GM12891 (cell line): ENCODE measurements at regions not wholly inside any gene's neighbourhood (a gene's known extent, or its start where the extent isn't known, plus 50 kb on each side); places are given as distances from the start of the nearest gene placed in this dataset.

Source experiments
- POLR2A ChIP-seq: IDR thresholded peaks from 2 replicates; pipeline ENCODE4 v1.6.1; 2011; ENCODE audit warnings: low read depth, low read length, control low read depth
- POLR2AphosphoS5 ChIP-seq: IDR thresholded peaks from 2 replicates; pipeline ENCODE4 v1.6.1; 2011; ENCODE audit warnings: low read depth, low read length, control low read depth
- TAF1 ChIP-seq: IDR thresholded peaks from 2 replicates; pipeline ENCODE4 v1.6.1; 2011; ENCODE audit warnings: low read depth, low read length, control low read depth

GRCh38 chr2:106280722-106281446 is 86.8 kb upstream of the UXS1 start:
- TF ChIP-seq POLR2AphosphoS5 (no peak), POLR2A (no peak), TAF1 (no peak)
